ENCODE measurements at regions not wholly inside any gene's neighbourhood (a gene's known extent, or its start where the extent isn't known, plus 50 kb on each side); places are given as distances from the start of the nearest gene placed in this dataset.

DNA sequence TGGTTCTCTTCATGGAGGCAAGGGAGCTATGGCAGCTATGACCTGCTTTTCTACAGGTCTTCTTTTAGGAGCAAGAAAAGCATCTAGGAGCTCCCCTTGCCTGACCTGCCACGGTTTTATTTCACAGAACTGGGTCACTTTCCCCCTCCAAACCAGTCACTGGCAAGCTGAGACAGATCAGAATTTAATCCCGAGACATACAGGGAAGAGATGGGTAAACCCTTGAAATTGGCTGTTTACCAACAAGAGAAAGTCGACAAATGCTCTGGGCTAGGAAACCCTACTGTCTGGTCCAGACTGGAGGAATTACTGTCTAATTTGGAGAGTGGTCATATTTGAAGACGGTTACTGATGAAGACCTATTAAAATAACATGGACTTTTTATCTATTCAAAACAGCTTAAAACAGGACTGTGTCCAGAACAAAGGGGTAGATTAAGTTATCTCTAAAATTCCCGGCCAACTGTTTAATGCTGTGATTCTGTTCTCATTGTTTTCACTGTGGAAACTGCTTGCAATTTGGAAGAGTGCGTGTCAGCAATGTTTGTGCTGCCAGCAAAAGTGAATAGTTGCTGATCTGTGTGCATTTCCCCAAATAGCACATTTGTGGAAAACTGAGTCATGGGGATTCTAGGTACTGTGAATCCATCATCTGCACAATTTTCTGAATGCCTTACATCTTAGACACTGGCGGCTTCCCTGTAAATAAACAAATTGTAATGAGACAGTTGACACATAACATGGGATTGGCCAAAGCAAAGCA, 73.4 kb upstream of the EEA1 start:
- no peaks in the 10 kb centered on the region for H3K9me3 ChIP-seq
- H3K4me1 ChIP-seq = peaks cover 0 to 13% of the 10 kb centered on the region in 2 donors
- no peaks in the 10 kb centered on the region for H3K27me3 ChIP-seq
- DNase-seq (ENCODE audit: low spot score) = no peak
- TF ChIP-seq, protein P1, sequence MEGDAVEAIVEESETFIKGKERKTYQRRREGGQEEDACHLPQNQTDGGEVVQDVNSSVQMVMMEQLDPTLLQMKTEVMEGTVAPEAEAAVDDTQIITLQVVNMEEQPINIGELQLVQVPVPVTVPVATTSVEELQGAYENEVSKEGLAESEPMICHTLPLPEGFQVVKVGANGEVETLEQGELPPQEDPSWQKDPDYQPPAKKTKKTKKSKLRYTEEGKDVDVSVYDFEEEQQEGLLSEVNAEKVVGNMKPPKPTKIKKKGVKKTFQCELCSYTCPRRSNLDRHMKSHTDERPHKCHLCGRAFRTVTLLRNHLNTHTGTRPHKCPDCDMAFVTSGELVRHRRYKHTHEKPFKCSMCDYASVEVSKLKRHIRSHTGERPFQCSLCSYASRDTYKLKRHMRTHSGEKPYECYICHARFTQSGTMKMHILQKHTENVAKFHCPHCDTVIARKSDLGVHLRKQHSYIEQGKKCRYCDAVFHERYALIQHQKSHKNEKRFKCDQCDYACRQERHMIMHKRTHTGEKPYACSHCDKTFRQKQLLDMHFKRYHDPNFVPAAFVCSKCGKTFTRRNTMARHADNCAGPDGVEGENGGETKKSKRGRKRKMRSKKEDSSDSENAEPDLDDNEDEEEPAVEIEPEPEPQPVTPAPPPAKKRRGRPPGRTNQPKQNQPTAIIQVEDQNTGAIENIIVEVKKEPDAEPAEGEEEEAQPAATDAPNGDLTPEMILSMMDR (IDR thresholded peaks at IDR 0.05) = no peak
- peak overlapping the region; percentile 22 to 38 for H3K27ac ChIP-seq
- no peak overlapping the region for H3K4me3 ChIP-seq
- no peaks in the 10 kb centered on the region for H3K36me3 ChIP-seq

- no peak overlapping the region for H3K27ac ChIP-seq
- H3K4me3 ChIP-seq = no peak overlapping the region
- TF ChIP-seq, protein P1 (IDR thresholded peaks at IDR 0.05) = no peak
- peaks cover 0 to 13% of the 10 kb centered on the region in 2 donors for H3K4me1 ChIP-seq
- H3K9me3 ChIP-seq = no peaks in the 10 kb centered on the region
- DNase-seq (ENCODE audit: low spot score) = no peak
- H3K36me3 ChIP-seq = no peaks in the 10 kb centered on the region
- H3K27me3 ChIP-seq = no peaks in the 10 kb centered on the region
These were observed 74.6 kb upstream of the EEA1 start for GRCh38 chr12:93003531-93004239.

- no peak overlapping the region for H3K27ac ChIP-seq
- TF ChIP-seq, protein P1 (IDR thresholded peaks at IDR 0.05) = no peak
These were observed 76.9 kb upstream of the EEA1 start for GRCh38 chr12:93005928-93006392.

GRCh38 chr12:93006471-93007208, 77.5 kb upstream of the EEA1 start:
- DNase-seq (ENCODE audit: low spot score) = no peak
- Histone ChIP-seq H3K9me3 (no peaks in the 10 kb centered on the region), H3K4me3 (no peak overlapping the region), H3K4me1 (peaks cover 0 to 13% of the 10 kb centered on the region in 2 donors), H3K27me3 (no peaks in the 10 kb centered on the region), H3K36me3 (no peaks in the 10 kb centered on the region), H3K27ac (no peak overlapping the region)
- TF ChIP-seq, protein P1 (IDR thresholded peaks at IDR 0.05) = no peak

More at GRCh38 chr12:93005928-93006392, 76.9 kb upstream of the EEA1 start:
- H3K4me1 ChIP-seq = peaks cover 0 to 13% of the 10 kb centered on the region in 2 donors
- H3K9me3 ChIP-seq = no peaks in the 10 kb centered on the region
- H3K27me3 ChIP-seq = no peaks in the 10 kb centered on the region
- H3K36me3 ChIP-seq = no peaks in the 10 kb centered on the region
- no peak for DNase-seq (ENCODE audit: low spot score)
- no peak overlapping the region for H3K4me3 ChIP-seq

DNA sequence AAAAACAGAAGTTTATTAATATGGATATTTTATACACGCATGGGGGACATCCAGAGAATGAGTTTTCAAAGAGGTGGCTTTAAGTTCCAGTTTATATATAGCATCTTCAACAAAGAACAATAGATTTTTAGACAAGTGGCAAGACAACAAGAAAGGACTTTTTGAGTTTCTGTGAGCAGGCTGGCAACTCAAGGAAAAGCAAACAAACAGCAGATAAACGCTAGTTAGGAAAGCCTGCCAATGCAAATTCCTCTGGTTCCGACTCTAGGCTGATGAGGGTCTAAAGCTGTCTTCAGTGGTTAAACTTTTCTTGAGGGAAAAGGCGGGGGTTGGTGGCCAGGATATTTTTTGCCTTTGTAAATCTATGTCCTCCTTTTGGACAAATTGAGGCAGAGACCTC, 78.4 kb upstream of the EEA1 start:
- TF ChIP-seq, protein P1 (IDR thresholded peaks at IDR 0.05) = no peak
- Histone ChIP-seq H3K9me3 (no peaks in the 10 kb centered on the region), H3K4me3 (no peak overlapping the region), H3K27ac (no peak overlapping the region), H3K36me3 (no peaks in the 10 kb centered on the region), H3K4me1 (peaks cover 0 to 8% of the 10 kb centered on the region in 2 donors), H3K27me3 (no peaks in the 10 kb centered on the region)
- DNase-seq (ENCODE audit: low spot score) = no peak
